H9 (cell line): ENCODE measurements at regions not wholly inside any gene's neighbourhood (a gene's known extent, or its start where the extent isn't known, plus 50 kb on each side); places are given as distances from the start of the nearest gene placed in this dataset.

Experiments
- DNase-seq: peaks from one replicate; pipeline ENCODE4 v3.0.0-alpha.2; 2017
- H2AFZ ChIP-seq: one replicate; pipeline ENCODE4 v1.6.1; 2013; ENCODE audit warnings: mild to moderate bottlenecking, low read length, control low read depth, moderate library complexity
- H2AK5ac ChIP-seq: 2 replicates; pipeline ENCODE4 v1.6.1; 2013; ENCODE audit warnings: low read length, control low read depth, mixed read lengths; ENCODE audit not compliant: insufficient read length
- H2BK120ac ChIP-seq: one replicate; pipeline ENCODE4 v1.6.1; 2013; ENCODE audit warnings: low read depth, mild to moderate bottlenecking, low read length, control low read depth, inconsistent platforms; ENCODE audit not compliant: poor library complexity, severe bottlenecking
- H2BK12ac ChIP-seq: 2 replicates; pipeline ENCODE4 v1.6.1; 2013; ENCODE audit warnings: low read length, control low read depth, mixed read lengths, low read depth; ENCODE audit not compliant: insufficient read length
- H2BK15ac ChIP-seq: 2 replicates; pipeline ENCODE4 v1.6.1; 2013; ENCODE audit warnings: low read depth, low read length, control low read depth
- H2BK20ac ChIP-seq: one replicate; pipeline ENCODE4 v1.6.1; 2013; ENCODE audit warnings: low read depth, mild to moderate bottlenecking, low read length, control low read depth, inconsistent platforms; ENCODE audit not compliant: poor library complexity, severe bottlenecking
- H2BK5ac ChIP-seq: 2 replicates; pipeline ENCODE4 v1.6.1; 2013; ENCODE audit warnings: low read length, control low read depth, mixed read lengths; ENCODE audit not compliant: insufficient read length
- H3K14ac ChIP-seq: 2 replicates; pipeline ENCODE4 v1.6.1; 2013; ENCODE audit warnings: low read length, control low read depth; ENCODE audit not compliant: insufficient read depth
- H3K18ac ChIP-seq: 2 replicates; pipeline ENCODE4 v1.6.1; 2013; ENCODE audit warnings: low read depth, mild to moderate bottlenecking, mixed read lengths, low read length, control low read depth; ENCODE audit not compliant: insufficient read length
- H3K23ac ChIP-seq: 2 replicates; pipeline ENCODE4 v1.6.1; 2013; ENCODE audit warnings: low read length, control low read depth, mixed read lengths, low read depth; ENCODE audit not compliant: insufficient read length
- H3K23me2 ChIP-seq: 2 replicates; pipeline ENCODE4 v1.6.1; 2013; ENCODE audit warnings: low read depth, mild to moderate bottlenecking, mixed read lengths, low read length, control low read depth; ENCODE audit not compliant: insufficient read length, poor library complexity, severe bottlenecking
- H3K27ac ChIP-seq: 2 replicates; pipeline ENCODE4 v1.5.1; 2013; ENCODE audit warnings: low read length, control low read depth, mixed read lengths, low read depth; ENCODE audit not compliant: insufficient read length
- H3K27me3 ChIP-seq: 2 replicates; pipeline ENCODE4 v1.6.1; 2013; ENCODE audit warnings: low read length, control low read depth, inconsistent platforms; ENCODE audit not compliant: insufficient read depth
- H3K4ac ChIP-seq: 2 replicates; pipeline ENCODE4 v1.6.1; 2013; ENCODE audit warnings: low read depth, mild to moderate bottlenecking, control low read depth, inconsistent platforms, low read length, moderate library complexity
- H3K4me1 ChIP-seq: 2 replicates; pipeline ENCODE4 v1.6.1; 2013; ENCODE audit warnings: low read length, control low read depth, inconsistent platforms; ENCODE audit not compliant: insufficient read depth
- H3K4me2 ChIP-seq: 2 replicates; pipeline ENCODE4 v1.6.1; 2013; ENCODE audit warnings: low read length, control low read depth, mixed read lengths; ENCODE audit not compliant: insufficient read length, insufficient read depth
- H3K56ac ChIP-seq: 2 replicates; pipeline ENCODE4 v1.6.1; 2013; ENCODE audit warnings: low read depth, mild to moderate bottlenecking, mixed read lengths, low read length, control low read depth; ENCODE audit not compliant: insufficient read length
- H3K79me1 ChIP-seq: 2 replicates; pipeline ENCODE4 v1.6.1; 2013; ENCODE audit warnings: low read depth, mild to moderate bottlenecking, moderate library complexity, low read length, control low read depth, inconsistent platforms; ENCODE audit not compliant: insufficient read depth, poor library complexity, severe bottlenecking
- H3K79me2 ChIP-seq: 2 replicates; pipeline ENCODE4 v1.6.1; 2013; ENCODE audit warnings: low read length, control low read depth, inconsistent platforms; ENCODE audit not compliant: insufficient read depth
- H3K9ac ChIP-seq: 2 replicates; pipeline ENCODE4 v1.6.1; 2013; ENCODE audit warnings: low read length, control low read depth, mixed read lengths; ENCODE audit not compliant: insufficient read length; ENCODE audit errors: extremely low read depth
- H3K9me3 ChIP-seq: one replicate; pipeline ENCODE4 v1.6.1; 2013; ENCODE audit warnings: low read depth, low read length, inconsistent platforms; ENCODE audit not compliant: control insufficient read depth
- H3T11ph ChIP-seq: one replicate; pipeline ENCODE4 v1.6.1; 2013; ENCODE audit warnings: mild to moderate bottlenecking, low read length, control low read depth, inconsistent platforms
- H4K20me1 ChIP-seq: one replicate; pipeline ENCODE4 v1.6.1; 2013; ENCODE audit not compliant: control insufficient read depth, insufficient read length, insufficient read depth
- H4K5ac ChIP-seq: 2 replicates; pipeline ENCODE4 v1.6.1; 2013; ENCODE audit warnings: low read depth, mild to moderate bottlenecking, mixed read lengths, low read length, control low read depth; ENCODE audit not compliant: insufficient read length
- H4K8ac ChIP-seq: replicated peaks from 2 replicates; pipeline ENCODE4 v1.6.1; 2013; ENCODE audit warnings: low read length, control low read depth, mixed read lengths, low read depth; ENCODE audit not compliant: insufficient read length
- H4K91ac ChIP-seq: 2 replicates; pipeline ENCODE4 v1.6.1; 2013; ENCODE audit warnings: low read depth, mild to moderate bottlenecking, moderate library complexity, mixed read lengths, low read length, control low read depth; ENCODE audit not compliant: insufficient read length
- H3K27ac Mint-ChIP-seq, 3 experiments: 2 replicates in 2 of 3; 3 replicates in 1 of 3; pipeline ENCODE4 v1.8.0; 2020 to 2021; ENCODE audit warnings: mixed read lengths in 3 of 3, mild to moderate bottlenecking in 1 of 3, moderate library complexity in 1 of 3
- H3K27me3 Mint-ChIP-seq: 2 replicates; pipeline ENCODE4 v1.8.0; 2021; ENCODE audit warnings: low read depth, mild to moderate bottlenecking, moderate library complexity, mixed read lengths
- H3K36me3 Mint-ChIP-seq, 3 experiments: 2 replicates in 2 of 3; 3 replicates in 1 of 3; pipeline ENCODE4 v1.8.0; 2020 to 2021; ENCODE audit warnings: low read depth in 3 of 3, mixed read lengths in 3 of 3; ENCODE audit not compliant: insufficient read depth in 1 of 3
- H3K4me1 Mint-ChIP-seq, 2 experiments: 2 replicates each; pipeline ENCODE4 v1.8.0; 2020; ENCODE audit warnings: mixed read lengths in 2 of 2
- H3K4me3 Mint-ChIP-seq, 2 experiments: 2 replicates in 1 of 2; 3 replicates in 1 of 2; pipeline ENCODE4 v1.8.0; 2020 to 2021; ENCODE audit warnings: mild to moderate bottlenecking in 2 of 2, mixed read lengths in 2 of 2, moderate library complexity in 1 of 2
- H3K9me3 Mint-ChIP-seq, 2 experiments: 2 replicates in 1 of 2; 3 replicates in 1 of 2; pipeline ENCODE4 v1.8.0; 2020; ENCODE audit warnings: mild to moderate bottlenecking in 2 of 2, mixed read lengths in 2 of 2, moderate library complexity in 1 of 2
- CTCF ChIP-seq: fragments of 200-600 bp; sonication (generic); conservative IDR thresholded peaks from 3 replicates; pipeline ENCODE4 v1.8.0; 2021; ENCODE audit warnings: antibody characterized with exemption, mild to moderate bottlenecking
- WGBS: extraction: QIAGEN DNeasy Blood & Tissue Kit; methylation state at CpG from one replicate; pipeline ENCODE4 v1.1.7; 2013; ENCODE audit warnings: missing lambda C conversion rate, low lambda C conversion rate, mixed read lengths; ENCODE audit not compliant: insufficient read length; ENCODE audit errors: extremely low coverage; 5-methylcytosine and 5-hydroxymethylcytosine counted together

GRCh38 chr3:76855451-76855850, 184.4 kb upstream of the ROBO2 start:
- Histone ChIP-seq H4K20me1 (no peaks in the 10 kb centered on the region), H3K23ac (no peak overlapping the region), H2BK15ac (no peak overlapping the region), H2BK120ac (no peak overlapping the region), H3K23me2 (no peaks in the 10 kb centered on the region), H3K4me2 (no peak overlapping the region), H2BK20ac (no peak overlapping the region), H3K56ac (no peak overlapping the region), H4K8ac (no peak overlapping the region), H2AFZ (no peak overlapping the region), H3K4ac (no peak overlapping the region), H2BK12ac (no peak overlapping the region), H3T11ph (no peak overlapping the region), H3K9me3 (no peaks in the 10 kb centered on the region), H2AK5ac (no peak overlapping the region), H3K4me1 (no peaks in the 10 kb centered on the region), H3K9ac (no peak overlapping the region), H3K18ac (no peak overlapping the region), H2BK5ac (no peak overlapping the region), H3K14ac (no peak overlapping the region), H3K27me3 (no peaks in the 10 kb centered on the region), H3K79me1 (no peaks in the 10 kb centered on the region), H3K79me2 (no peaks in the 10 kb centered on the region), H3K27ac (no peak overlapping the region), H4K5ac (no peak overlapping the region), H4K91ac (no peak overlapping the region)
- Mint-ChIP-seq H3K4me3 (no peak overlapping the region), H3K27me3 (no peaks in the 10 kb centered on the region), H3K36me3 (no peaks in the 10 kb centered on the region; a peak in 1 of 7 replicates), H3K27ac (no peak overlapping the region), H3K4me1 (no peaks in the 10 kb centered on the region), H3K9me3 (no peaks in the 10 kb centered on the region)
- DNase-seq, result no peak
- no peak for TF ChIP-seq CTCF
- no CpG with 5 or more reads among the region's 2 CpGs for WGBS
